ENCODE measurements at regions not wholly inside any gene's neighbourhood (a gene's known extent, or its start where the extent isn't known, plus 50 kb on each side); places are given as distances from the start of the nearest gene placed in this dataset.

GRCh38 chr4:142976482-142976881, 130.4 kb upstream of the INPP4B start (continued):
- TF ChIP-seq CUX1 (IDR thresholded peaks at IDR 0.05; ENCODE audit: insufficient replicate concordance, low read depth, low read length) (no peak), PAX5 (IDR thresholded peaks at IDR 0.05; ENCODE audit: borderline replicate concordance, low read depth, low read length) (no peak), E4F1 (IDR thresholded peaks at IDR 0.05; ENCODE audit: borderline replicate concordance, partially characterized antibody) (no peak), RBBP5 (conservative IDR thresholded peaks at IDR 0.05) (no peak), KLF5 (IDR thresholded peaks at IDR 0.05; ENCODE audit: partially characterized antibody) (no peak)

- no peak overlapping the region for H3K9ac ChIP-seq (ENCODE audit: control insufficient read depth, insufficient read depth, low read length)
- POLR2A ChIA-PET, result no interaction called here
- H4K20me1 ChIP-seq (ENCODE audit: control insufficient read depth, insufficient read depth), result no peaks in the 10 kb centered on the region
- H3K4me2 ChIP-seq (ENCODE audit: control insufficient read depth, insufficient read depth), result no peak overlapping the region
- no peaks in the 10 kb centered on the region for H3K36me3 ChIP-seq (ENCODE audit: control insufficient read depth in 2 of 2, insufficient read depth in 2 of 2, low read length in 1 of 2)
- H2AFZ ChIP-seq (ENCODE audit: control insufficient read depth, low read depth, low read length), result no peak overlapping the region
- CTCF ChIA-PET, result no interaction called here
- BruUV-seq (replicated peaks), result no TSS peak
- intact Hi-C loops (cut with micrococcal nuclease; ENCODE audit: unreplicated experiment), result no loop called here
- H3K4me1 ChIP-seq (ENCODE audit: control insufficient read depth, insufficient read depth, low read length), result no peaks in the 10 kb centered on the region
- TF ChIP-seq MYC (IDR thresholded peaks at IDR 0.05; ENCODE audit: insufficient read depth, insufficient read length, insufficient replicate concordance, low read length, severe bottlenecking) (no peak), TCF12 (IDR thresholded peaks at IDR 0.05; ENCODE audit: low read depth, low read length) (no peak), GABPA (IDR thresholded peaks at IDR 0.05; ENCODE audit: low read depth) (no peak), RBBP5 (conservative IDR thresholded peaks at IDR 0.05) (no peak), YBX1 (IDR thresholded peaks at IDR 0.05) (no peak), STAT1 (conservative IDR thresholded peaks at IDR 0.05) (no peak), ZNF384 (IDR thresholded peaks at IDR 0.05; ENCODE audit: borderline replicate concordance, low read depth, low read length) (no peak), CEBPB (IDR thresholded peaks at IDR 0.05; ENCODE audit: borderline replicate concordance in 1 of 2, low read depth in 2 of 2, low read length in 2 of 2) (no peak)
- RAD21 ChIA-PET (ENCODE audit: unreplicated experiment), result no interaction called here
- H3K27ac ChIP-seq (ENCODE audit: control insufficient read depth, insufficient read depth), result no peak overlapping the region
- no peak for DNase-seq (ENCODE audit: low read depth, low spot score)
- 37% methylated on average over 1 of the region's 1 CpG for WGBS (ENCODE audit: insufficient coverage, insufficient replicate concordance, low lambda C conversion rate, missing lambda C conversion rate)
- SMC1A ChIA-PET (ENCODE audit: uncharacterized antibody, unreplicated experiment), result no interaction called here
- H3K4me3 ChIP-seq, result no peak overlapping the region
- H3K27me3 ChIP-seq (replicated peaks in 1 of 2; ENCODE audit: control insufficient read depth in 2 of 2, insufficient read depth in 2 of 2, low read length in 1 of 2), result no peaks in the 10 kb centered on the region
- H3K79me2 ChIP-seq (ENCODE audit: control insufficient read depth, insufficient read depth, low read length), result no peaks in the 10 kb centered on the region
- no peak for FAIRE-seq
- in situ Hi-C loops (cut with MboI), result no loop called here
- ATAC-seq, result no peak
- no peaks in the 10 kb centered on the region for H3K9me3 ChIP-seq (replicated peaks; ENCODE audit: control insufficient read depth, insufficient read depth, low read length)
These were observed 131.1 kb upstream of the INPP4B start for GRCh38 chr4:142977182-142977581.
